ENCODE measurements at regions not wholly inside any gene's neighbourhood (a gene's known extent, or its start where the extent isn't known, plus 50 kb on each side); places are given as distances from the start of the nearest gene placed in this dataset.
A peak's percentile ranks its signal among the peaks of the same experiment; 100 is the strongest.
"Not testable (repeated sequence)": the region's sequence is repeated elsewhere in the genome, so short reads cannot be mapped to it uniquely, and the experiment has no call there.

GRCh38 chr20:12112665-12113064, 195.0 kb downstream of the BTBD3 start:
- TF ChIP-seq CTCF (conservative IDR thresholded peaks at IDR 0.05; ENCODE audit: low read length), result no peak
- H3K4me3 ChIP-seq (ENCODE audit: low read length), result no peak overlapping the region

GRCh38 chr20:12113075-12113467, 195.4 kb downstream of the BTBD3 start:
- no peak overlapping the region for H3K4me3 ChIP-seq (ENCODE audit: low read length)
- TF ChIP-seq CTCF (conservative IDR thresholded peaks at IDR 0.05; ENCODE audit: low read length), result no peak
- no peak for DNase-seq (ENCODE audit: low read depth)

More at GRCh38 chr20:12112665-12113064, 195.0 kb downstream of the BTBD3 start:
- DNase-seq (ENCODE audit: low read depth), result no peak

- no peak overlapping the region for H3K4me3 ChIP-seq (ENCODE audit: low read length)
- TF ChIP-seq CTCF (conservative IDR thresholded peaks at IDR 0.05; ENCODE audit: low read length), result no peak
- DNase-seq (ENCODE audit: low read depth), result peak; percentile 87
Observed at GRCh38 chr20:12113468-12114371, 196.0 kb downstream of the BTBD3 start.

GRCh38 chr20:12129114-12129513, 211.4 kb downstream of the BTBD3 start:
- DNase-seq (ENCODE audit: low read depth); H3K4me3 ChIP-seq (ENCODE audit: low read length): not testable (repeated sequence)

GRCh38 chr20:12129532-12129931, 211.8 kb downstream of the BTBD3 start:
- H3K4me3 ChIP-seq (ENCODE audit: low read length); DNase-seq (ENCODE audit: low read depth): not testable (repeated sequence)

- no peak overlapping the region for H3K4me3 ChIP-seq (ENCODE audit: low read length)
- no peak for TF ChIP-seq CTCF (conservative IDR thresholded peaks at IDR 0.05; ENCODE audit: low read length)
- DNase-seq (ENCODE audit: low read depth), result no peak
Observed at GRCh38 chr20:12130781-12131180, 213.1 kb downstream of the BTBD3 start.

GRCh38 chr20:12133553-12133952, 215.9 kb downstream of the BTBD3 start:
- DNase-seq (ENCODE audit: low read depth), result no peak
- TF ChIP-seq CTCF (conservative IDR thresholded peaks at IDR 0.05; ENCODE audit: low read length), result no peak
- no peak overlapping the region for H3K4me3 ChIP-seq (ENCODE audit: low read length)

GRCh38 chr20:12145951-12146350, 228.3 kb downstream of the BTBD3 start:
- H3K4me3 ChIP-seq (ENCODE audit: low read length), result not testable (repeated sequence)
- peak; percentile 36 for DNase-seq (ENCODE audit: low read depth)
